B cell (primary cell): ENCODE measurements at regions not wholly inside any gene's neighbourhood (a gene's known extent, or its start where the extent isn't known, plus 50 kb on each side); places are given as distances from the start of the nearest gene placed in this dataset.

Experiments used
- CTCF ChIP-seq: fragments of 200-600 bp; IDR thresholded peaks from one replicate; pipeline ENCODE4 v1.8.0; 2022; ENCODE audit warnings: antibody characterized with exemption, mild to moderate bottlenecking
- EZH2 ChIP-seq: IDR thresholded peaks from 2 replicates; pipeline ENCODE4 v1.6.1; 2012; ENCODE audit warnings: borderline replicate concordance, low read depth, mild to moderate bottlenecking, moderate library complexity, low read length; ENCODE audit not compliant: insufficient read depth, poor library complexity, severe bottlenecking

- TF ChIP-seq CTCF: no peak
- no peak for TF ChIP-seq EZH2
Measured at GRCh38 chr11:120019191-120019590, 118.7 kb downstream of the TRIM29 start.
